ENCODE measurements at regions not wholly inside any gene's neighbourhood (a gene's known extent, or its start where the extent isn't known, plus 50 kb on each side); places are given as distances from the start of the nearest gene placed in this dataset.

DNA sequence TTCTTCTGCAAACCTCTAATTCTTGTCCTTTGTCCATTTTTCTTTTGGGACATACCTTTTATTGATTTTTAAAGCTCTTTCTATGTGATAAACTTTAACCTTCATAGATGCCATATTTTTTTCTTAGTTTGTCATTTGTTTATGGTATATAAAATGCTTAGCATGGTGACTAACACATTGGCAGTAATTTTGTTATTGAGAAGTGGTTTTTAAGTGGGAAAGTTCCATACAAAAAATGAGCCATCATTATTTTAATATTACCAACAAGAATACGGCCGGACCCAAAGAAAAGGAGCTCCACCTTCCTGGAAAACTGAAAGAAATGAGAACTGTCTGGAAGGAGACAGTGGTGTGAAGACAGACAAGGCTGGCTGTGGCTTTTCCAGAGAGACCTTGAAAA is 270.1 kb upstream of the SIX2 start:
- TF ChIP-seq CTCF (IDR thresholded peaks at IDR 0.05; ENCODE audit: low read length) (no peak), EZH2 (IDR thresholded peaks at IDR 0.05; ENCODE audit: borderline replicate concordance, low read length) (no peak)

Data from OCI-LY1 (cell line).